Stomach (tissue), 8 donors: ENCODE measurements at regions not wholly inside any gene's neighbourhood (a gene's known extent, or its start where the extent isn't known, plus 50 kb on each side); places are given as distances from the start of the nearest gene placed in this dataset.

ENCODE experiments used
- DNase-seq, 2 donors: peaks; one replicate each; pipeline versions ENCODE4 v3.0.0 to v3.0.0-alpha.2; 2013 to 2019
- H3K27ac ChIP-seq, 5 donors: fragments of 200-600 bp in 4 of 5; sonication (generic) in 4 of 5; one replicate each; pipeline ENCODE4 v1.5.1; 2013 to 2019; ENCODE audit warnings: mild to moderate bottlenecking in 1 of 5, moderate library complexity in 1 of 5
- H3K27me3 ChIP-seq, 3 donors: fragments of 200-600 bp; sonication (generic); one replicate each; pipeline ENCODE4 v1.5.1; 2017 to 2019; ENCODE audit warnings: mixed run types in 1 of 3
- H3K36me3 ChIP-seq, 4 donors: fragments of 200-600 bp; sonication (generic); 1 replicate in 3 of 4; 2 replicates in 1 of 4; pipeline ENCODE4 v1.5.1; 2016 to 2019
- H3K4me1 ChIP-seq, 4 donors: fragments of 200-600 bp; sonication (generic); one replicate each; pipeline ENCODE4 v1.5.1; 2016 to 2019
- H3K4me3 ChIP-seq, 4 donors: fragments of 200-600 bp; sonication (generic) in 3 of 4; one replicate each; pipeline ENCODE4 v1.5.1; 2016 to 2019; ENCODE audit warnings: mild to moderate bottlenecking in 1 of 4
- H3K9me3 ChIP-seq, 4 donors: fragments of 200-600 bp; sonication (generic); one replicate each; pipeline ENCODE4 v1.5.1; 2016 to 2019
- EP300 ChIP-seq: sonication (generic); formaldehyde crosslinking; IDR thresholded peaks from one replicate; pipeline ENCODE4 v1.6.1; 2017; ENCODE audit warnings: antibody characterized with exemption
- POLR2A ChIP-seq, 4 donors: fragments of 450-650 bp; IDR thresholded peaks; one replicate each; pipeline ENCODE4 v1.6.1; 2016; ENCODE audit warnings: antibody characterized with exemption in 4 of 4, control low read depth in 2 of 4, mild to moderate bottlenecking in 1 of 4, moderate library complexity in 1 of 4
- POLR2AphosphoS5 ChIP-seq, 3 donors: sonication (generic); formaldehyde crosslinking; IDR thresholded peaks; one replicate each; pipeline ENCODE4 v1.6.1; 2016; ENCODE audit warnings: antibody characterized with exemption in 3 of 3
- WGBS, 5 donors: extraction: QIAGEN DNeasy Blood & Tissue Kit in 3 of 5; methylation state at CpG; one replicate each; pipeline versions ENCODE4 v1.1.5 to v1.1.7; 2013 to 2018; 5-methylcytosine and 5-hydroxymethylcytosine counted together
- intact Hi-C: fragments of 100-400 bp; cut with DNase I; formaldehyde crosslinking; loops from one replicate; pipeline ENCODE4 v1.15.1; 2023; ENCODE audit warnings: low total_unique reads
- TF ChIP-seq, protein P1 (sequence below), 7 experiments: fragments of 450-650 bp in 4 of 7; fragments of 200-600 bp in 3 of 7; sonication (generic) in 3 of 7; IDR thresholded peaks; one replicate each; pipeline ENCODE4 v1.5.1; 2016 to 2019; ENCODE audit warnings: antibody characterized with exemption in 7 of 7, control low read depth in 2 of 7, mild to moderate bottlenecking in 1 of 7
- donor health status: healthy with polysubstance abuse.
- donor health status: Bipolar disorder and iron deficiency.
- donor health status: healthy.

DNA sequence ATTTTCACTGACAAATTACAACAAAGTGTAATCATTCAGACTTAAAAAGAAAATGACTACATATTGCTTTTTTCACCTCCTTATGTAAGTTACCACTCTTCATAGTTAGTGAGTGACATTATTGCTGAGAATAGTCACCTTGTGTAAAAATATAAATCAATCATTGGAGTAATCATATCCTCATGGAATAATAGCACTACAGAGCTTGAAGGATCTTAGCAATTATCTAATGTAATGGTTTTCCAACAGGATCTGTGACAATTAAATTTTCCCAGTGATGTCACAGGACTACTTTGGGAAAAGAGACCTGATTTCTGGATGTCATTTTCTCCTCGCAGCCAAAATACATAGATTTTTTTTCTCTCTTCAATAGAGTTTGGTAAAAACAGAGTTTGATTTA, 833.0 kb upstream of the PCDH9 start:
- 88 to 95% (median 94%) methylated on average over 1 of the region's 1 CpG for WGBS, 5 donors
- no peaks in the 10 kb centered on the region for H3K9me3 ChIP-seq
- no peak overlapping the region for H3K27ac ChIP-seq
- no peaks in the 10 kb centered on the region for H3K36me3 ChIP-seq
- intact Hi-C loops, result no loop called here
- TF ChIP-seq EP300 (no peak), POLR2A (IDR thresholded peaks at IDR 0.05) (no peak)
- TF ChIP-seq, protein P1, sequence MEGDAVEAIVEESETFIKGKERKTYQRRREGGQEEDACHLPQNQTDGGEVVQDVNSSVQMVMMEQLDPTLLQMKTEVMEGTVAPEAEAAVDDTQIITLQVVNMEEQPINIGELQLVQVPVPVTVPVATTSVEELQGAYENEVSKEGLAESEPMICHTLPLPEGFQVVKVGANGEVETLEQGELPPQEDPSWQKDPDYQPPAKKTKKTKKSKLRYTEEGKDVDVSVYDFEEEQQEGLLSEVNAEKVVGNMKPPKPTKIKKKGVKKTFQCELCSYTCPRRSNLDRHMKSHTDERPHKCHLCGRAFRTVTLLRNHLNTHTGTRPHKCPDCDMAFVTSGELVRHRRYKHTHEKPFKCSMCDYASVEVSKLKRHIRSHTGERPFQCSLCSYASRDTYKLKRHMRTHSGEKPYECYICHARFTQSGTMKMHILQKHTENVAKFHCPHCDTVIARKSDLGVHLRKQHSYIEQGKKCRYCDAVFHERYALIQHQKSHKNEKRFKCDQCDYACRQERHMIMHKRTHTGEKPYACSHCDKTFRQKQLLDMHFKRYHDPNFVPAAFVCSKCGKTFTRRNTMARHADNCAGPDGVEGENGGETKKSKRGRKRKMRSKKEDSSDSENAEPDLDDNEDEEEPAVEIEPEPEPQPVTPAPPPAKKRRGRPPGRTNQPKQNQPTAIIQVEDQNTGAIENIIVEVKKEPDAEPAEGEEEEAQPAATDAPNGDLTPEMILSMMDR (IDR thresholded peaks at IDR 0.05), result no peak
- DNase-seq, result no peak
- no peaks in the 10 kb centered on the region for H3K4me1 ChIP-seq
- H3K27me3 ChIP-seq, result no peaks in the 10 kb centered on the region
- H3K4me3 ChIP-seq, result no peak overlapping the region

DNA sequence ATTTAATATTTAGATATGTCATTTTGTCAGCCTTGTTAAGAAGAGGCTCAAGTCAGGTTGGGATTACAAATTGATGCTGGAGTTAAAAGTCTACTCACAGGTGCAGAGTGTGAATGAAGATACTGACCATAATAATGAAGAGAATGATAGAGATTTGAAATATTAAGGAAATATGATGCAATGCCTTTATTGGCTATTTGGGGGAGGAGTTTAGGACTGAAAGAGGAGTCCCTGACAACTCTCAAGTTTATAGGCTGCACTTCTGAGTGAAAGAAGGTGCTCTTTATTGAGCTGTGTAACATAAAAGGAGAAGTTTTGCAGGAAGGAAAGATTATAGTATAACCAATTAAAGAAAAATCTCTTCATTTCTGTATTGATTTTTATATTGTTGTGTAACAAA, 827.7 kb upstream of the PCDH9 start:
- Histone ChIP-seq H3K27me3 (no peaks in the 10 kb centered on the region), H3K4me1 (no peaks in the 10 kb centered on the region), H3K9me3 (peaks cover 0 to 8% (median 0%) of the 10 kb centered on the region in 4 donors), H3K27ac (no peak overlapping the region), H3K36me3 (no peaks in the 10 kb centered on the region), H3K4me3 (no peak overlapping the region)
- no peak for TF ChIP-seq POLR2A (IDR thresholded peaks at IDR 0.05)
- no peak for TF ChIP-seq POLR2AphosphoS5 (IDR thresholded peaks at IDR 0.05)
- TF ChIP-seq, protein P1 (IDR thresholded peaks at IDR 0.05), result no peak
- no peak for TF ChIP-seq EP300
- intact Hi-C loops, result no loop called here
- DNase-seq, result no peak

DNA sequence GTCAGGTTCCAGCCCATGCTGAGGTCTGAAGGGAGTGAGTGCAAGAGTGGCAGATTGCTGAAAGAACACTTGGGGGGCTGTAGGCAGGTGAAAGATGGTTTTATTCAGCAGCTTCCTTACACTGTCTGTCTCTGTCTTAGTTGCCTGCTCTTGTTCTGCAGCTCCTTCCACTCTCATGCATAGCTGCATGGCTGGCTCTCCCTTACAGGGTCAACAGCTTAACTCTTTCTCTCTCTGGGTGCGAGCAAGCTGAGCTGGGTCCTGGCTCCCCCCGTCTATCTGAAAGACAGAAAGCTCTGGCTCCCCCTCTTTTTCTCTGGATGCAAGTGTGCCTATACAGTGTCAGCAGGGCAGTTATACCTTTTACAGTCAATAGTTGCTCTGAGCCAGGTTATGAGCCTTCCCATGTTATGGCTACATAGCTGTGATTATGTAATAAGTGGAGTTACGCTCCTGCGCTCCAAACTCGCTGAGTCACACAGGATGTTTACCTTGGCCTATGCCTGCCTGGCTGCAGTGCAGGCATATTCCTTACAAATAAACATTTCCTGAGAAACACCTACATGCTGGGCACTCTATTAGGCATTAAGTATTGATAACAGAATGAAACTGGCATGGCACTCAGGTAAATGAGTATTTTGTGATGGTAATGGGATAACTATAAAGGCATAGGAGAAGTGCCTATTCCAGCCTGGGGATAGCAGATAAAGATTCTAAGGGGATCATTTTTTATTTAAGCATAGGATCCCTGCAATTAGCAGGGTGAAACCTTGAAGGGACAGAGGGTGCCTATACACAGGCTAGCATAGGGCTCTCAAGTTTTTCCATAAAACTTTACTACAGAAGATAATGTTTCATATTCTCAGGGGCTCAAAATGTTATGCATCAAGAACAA, 826.9 kb upstream of the PCDH9 start:
- no peak for DNase-seq
- Histone ChIP-seq H3K36me3 (no peaks in the 10 kb centered on the region), H3K4me1 (no peaks in the 10 kb centered on the region), H3K4me3 (no peak overlapping the region), H3K9me3 (peaks cover 0 to 8% (median 0%) of the 10 kb centered on the region in 4 donors), H3K27ac (no peak overlapping the region), H3K27me3 (no peaks in the 10 kb centered on the region)
- TF ChIP-seq, protein P1 (IDR thresholded peaks at IDR 0.05), result no peak
- no peak for TF ChIP-seq POLR2AphosphoS5 (IDR thresholded peaks at IDR 0.05)
- TF ChIP-seq POLR2A (IDR thresholded peaks at IDR 0.05), result no peak
- no peak for TF ChIP-seq EP300
- WGBS, 5 donors, result 72 to 91% (median 88%) methylated on average over 5 of the region's 5 CpGs
- intact Hi-C loops, result no loop called here

DNA sequence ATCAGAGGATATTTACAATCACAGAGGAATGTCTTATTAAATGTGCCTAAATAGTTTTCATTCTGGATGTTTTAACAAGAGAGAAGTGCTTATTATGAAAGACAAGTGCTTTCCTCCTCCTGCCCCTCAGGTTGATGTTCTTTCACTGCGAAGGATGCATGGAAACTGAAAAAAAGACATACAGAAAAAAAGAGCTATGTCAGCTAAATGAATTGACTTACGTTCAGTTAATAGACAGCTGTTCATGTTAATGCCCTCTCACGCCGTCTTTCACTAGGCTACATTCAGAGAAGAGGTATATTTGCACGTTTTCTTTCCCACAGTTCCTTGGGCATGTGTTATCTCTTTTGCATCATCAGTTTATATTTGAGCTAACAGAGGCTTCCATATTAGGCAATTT, 821.8 kb upstream of the PCDH9 start:
- intact Hi-C loops, result no loop called here
- Histone ChIP-seq H3K36me3 (no peaks in the 10 kb centered on the region), H3K27ac (no peak overlapping the region), H3K27me3 (no peaks in the 10 kb centered on the region), H3K4me1 (no peaks in the 10 kb centered on the region), H3K4me3 (no peak overlapping the region), H3K9me3 (peaks cover 0 to 4% (median 0%) of the 10 kb centered on the region in 4 donors)
- no peak for DNase-seq
- 76 to 84% (median 82%) methylated on average over 5 of the region's 5 CpGs for WGBS, 5 donors
- TF ChIP-seq POLR2A (IDR thresholded peaks at IDR 0.05), result no peak
- no peak for TF ChIP-seq EP300
- TF ChIP-seq POLR2AphosphoS5 (IDR thresholded peaks at IDR 0.05), result no peak
- TF ChIP-seq, protein P1 (IDR thresholded peaks at IDR 0.05), result no peak
